Osteocyte (in vitro differentiated cells): ENCODE measurements at regions not wholly inside any gene's neighbourhood (a gene's known extent, or its start where the extent isn't known, plus 50 kb on each side); places are given as distances from the start of the nearest gene placed in this dataset.

ENCODE experiments used
- DNase-seq: peaks from one replicate; pipeline ENCODE4 v3.0.0; 2021; ENCODE audit warnings: mixed read lengths; ENCODE audit not compliant: unreplicated experiment; ENCODE audit errors: extremely low spot score
- H3K27ac Mint-ChIP-seq: one replicate; pipeline ENCODE4 v1.8.0; 2021; ENCODE audit warnings: mild to moderate bottlenecking, mixed read lengths; ENCODE audit not compliant: unreplicated experiment
- H3K27me3 Mint-ChIP-seq: one replicate; pipeline ENCODE4 v1.8.0; 2021; ENCODE audit warnings: mixed read lengths; ENCODE audit not compliant: unreplicated experiment
- H3K36me3 Mint-ChIP-seq: one replicate; pipeline ENCODE4 v1.8.0; 2021; ENCODE audit warnings: mixed read lengths; ENCODE audit not compliant: unreplicated experiment
- H3K4me1 Mint-ChIP-seq: one replicate; pipeline ENCODE4 v1.8.0; 2021; ENCODE audit warnings: mixed read lengths; ENCODE audit not compliant: unreplicated experiment
- H3K4me3 Mint-ChIP-seq: one replicate; pipeline ENCODE4 v1.8.0; 2021; ENCODE audit warnings: mild to moderate bottlenecking, moderate library complexity, mixed read lengths; ENCODE audit not compliant: unreplicated experiment
- H3K9me3 Mint-ChIP-seq: one replicate; pipeline ENCODE4 v1.8.0; 2021; ENCODE audit warnings: mixed read lengths; ENCODE audit not compliant: unreplicated experiment
- CTCF ChIP-seq: fragments of 200-600 bp; sonication (generic); IDR thresholded peaks from 2 replicates; pipeline ENCODE4 v1.5.0; 2021; ENCODE audit warnings: antibody characterized with exemption, mild to moderate bottlenecking, moderate library complexity

- no peak for TF ChIP-seq CTCF
- H3K27me3 Mint-ChIP-seq: peaks cover 44% of the 10 kb centered on the region
- H3K4me3 Mint-ChIP-seq: no peak overlapping the region
- H3K27ac Mint-ChIP-seq: no peak overlapping the region
- peaks cover 16% of the 10 kb centered on the region for H3K4me1 Mint-ChIP-seq
- no peaks in the 10 kb centered on the region for H3K9me3 Mint-ChIP-seq
- no peak for DNase-seq
- no peaks in the 10 kb centered on the region for H3K36me3 Mint-ChIP-seq
These were observed 517.7 kb upstream of the SULF2 start for GRCh38 chr20:48302844-48303542.

- H3K27ac Mint-ChIP-seq: no peak overlapping the region
- peaks cover 17% of the 10 kb centered on the region for H3K4me1 Mint-ChIP-seq
- no peaks in the 10 kb centered on the region for H3K9me3 Mint-ChIP-seq
- TF ChIP-seq CTCF: no peak
- H3K27me3 Mint-ChIP-seq: peaks cover 41% of the 10 kb centered on the region
- DNase-seq: no peak
- no peak overlapping the region for H3K4me3 Mint-ChIP-seq
- H3K36me3 Mint-ChIP-seq: no peaks in the 10 kb centered on the region
These were observed 516.9 kb upstream of the SULF2 start for GRCh38 chr20:48302149-48302548.

GRCh38 chr20:48301189-48301588 lies 515.9 kb upstream of the SULF2 start:
- H3K9me3 Mint-ChIP-seq: no peaks in the 10 kb centered on the region
- peaks cover 27% of the 10 kb centered on the region for H3K4me1 Mint-ChIP-seq
- no peak overlapping the region for H3K4me3 Mint-ChIP-seq
- TF ChIP-seq CTCF: no peak
- no peaks in the 10 kb centered on the region for H3K36me3 Mint-ChIP-seq
- DNase-seq: no peak
- no peak overlapping the region for H3K27ac Mint-ChIP-seq
- H3K27me3 Mint-ChIP-seq: peaks cover 32% of the 10 kb centered on the region

GRCh38 chr20:48300529-48300928 lies 515.2 kb upstream of the SULF2 start:
- H3K9me3 Mint-ChIP-seq: no peaks in the 10 kb centered on the region
- H3K27ac Mint-ChIP-seq: no peak overlapping the region
- DNase-seq: no peak
- no peak for TF ChIP-seq CTCF
- no peak overlapping the region for H3K4me3 Mint-ChIP-seq
- peaks cover 34% of the 10 kb centered on the region for H3K4me1 Mint-ChIP-seq
- H3K27me3 Mint-ChIP-seq: peaks cover 27% of the 10 kb centered on the region
- no peaks in the 10 kb centered on the region for H3K36me3 Mint-ChIP-seq

- Mint-ChIP-seq H3K36me3 (no peaks in the 10 kb centered on the region), H3K9me3 (no peaks in the 10 kb centered on the region), H3K27ac (peak overlapping the region; percentile 94), H3K4me3 (no peak overlapping the region), H3K27me3 (peaks cover 12% of the 10 kb centered on the region), H3K4me1 (peaks cover 42% of the 10 kb centered on the region)
- TF ChIP-seq CTCF: no peak
- peak; percentile 88 for DNase-seq
These were observed 513.7 kb upstream of the SULF2 start for GRCh38 chr20:48298851-48299484.
